Smooth muscle cell (in vitro differentiated cells): ENCODE measurements at regions not wholly inside any gene's neighbourhood (a gene's known extent, or its start where the extent isn't known, plus 50 kb on each side); places are given as distances from the start of the nearest gene placed in this dataset.

Experiments
- DNase-seq: peaks from one replicate; lab custom pipeline; 2025; ENCODE audit not compliant: unreplicated experiment; lab: John Stamatoyannopoulos, UW
- H2AFZ ChIP-seq: fragments of 200-600 bp; sonication (generic); 2 replicates; pipeline ENCODE4 v1.6.0; 2016; ENCODE audit warnings: antibody characterized with exemption, low read depth, mild to moderate bottlenecking
- H3F3A ChIP-seq: fragments of 200-600 bp; sonication (generic); 2 replicates; pipeline ENCODE4 v1.6.0; 2017; ENCODE audit warnings: antibody characterized with exemption, low read depth
- H3K27ac ChIP-seq: fragments of 200-600 bp; sonication (generic); 2 replicates; pipeline ENCODE4 v1.5.1; 2016; ENCODE audit warnings: low read depth, mild to moderate bottlenecking
- H3K27me3 ChIP-seq: fragments of 200-600 bp; sonication (generic); 2 replicates; pipeline ENCODE4 v1.6.1; 2016; ENCODE audit warnings: low read depth, mild to moderate bottlenecking
- H3K36me3 ChIP-seq: fragments of 200-600 bp; sonication (generic); 2 replicates; pipeline ENCODE4 v1.5.1; 2016; ENCODE audit warnings: low read depth
- H3K4me1 ChIP-seq: fragments of 200-600 bp; sonication (generic); 2 replicates; pipeline ENCODE4 v1.5.1; 2016; ENCODE audit warnings: low read depth
- H3K4me2 ChIP-seq: fragments of 200-600 bp; sonication (generic); 2 replicates; pipeline ENCODE4 v1.6.0; 2016; ENCODE audit warnings: mild to moderate bottlenecking
- H3K4me3 ChIP-seq: fragments of 200-600 bp; sonication (generic); 2 replicates; pipeline ENCODE4 v1.5.1; 2016; ENCODE audit warnings: mild to moderate bottlenecking
- H3K79me2 ChIP-seq: fragments of 200-600 bp; sonication (generic); 2 replicates; pipeline ENCODE4 v1.6.0; 2016; ENCODE audit warnings: low read depth, mild to moderate bottlenecking
- H3K9ac ChIP-seq: fragments of 200-600 bp; sonication (generic); 2 replicates; pipeline ENCODE4 v1.6.0; 2016; ENCODE audit warnings: low read depth
- H3K9me3 ChIP-seq: fragments of 200-600 bp; sonication (generic); replicated peaks from 2 replicates; pipeline ENCODE4 v1.5.1; 2016; ENCODE audit warnings: low read depth
- H4K20me1 ChIP-seq: fragments of 200-600 bp; sonication (generic); 2 replicates; pipeline ENCODE4 v1.6.0; 2016; ENCODE audit warnings: low read depth
- WGBS: methylation state at CpG from one replicate; pipeline ENCODE4 v1.1.7; 2016; ENCODE audit warnings: low lambda C conversion rate; 5-methylcytosine and 5-hydroxymethylcytosine counted together
- TF ChIP-seq, protein P1 (sequence below): fragments of 200-600 bp; sonication (generic); IDR thresholded peaks from 2 replicates; pipeline ENCODE4 v1.5.1; 2017; ENCODE audit warnings: borderline replicate concordance, mild to moderate bottlenecking, antibody characterized with exemption; ENCODE audit not compliant: insufficient read depth, poor library complexity, severe bottlenecking

DNA sequence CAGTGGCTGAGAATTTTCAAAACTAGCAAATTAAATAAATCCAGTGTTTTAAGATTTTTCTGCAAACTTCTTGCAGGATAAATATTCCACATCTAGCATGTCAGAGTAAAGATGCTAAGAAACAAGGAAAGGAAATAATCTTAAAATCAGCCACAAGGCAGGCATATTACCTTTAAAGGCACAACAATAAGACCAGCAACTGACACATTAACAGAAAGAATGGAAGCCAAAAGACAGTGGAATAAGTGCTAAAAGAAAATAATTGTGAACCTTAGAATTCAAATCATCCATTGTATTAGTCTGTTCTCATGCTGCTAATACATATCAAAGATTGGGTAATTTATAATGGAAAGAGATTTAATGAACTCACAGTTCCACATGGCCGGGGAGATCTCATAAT is 132.4 kb downstream of the FAR1 start:
- no peaks in the 10 kb centered on the region for H3K79me2 ChIP-seq
- TF ChIP-seq, protein P1, sequence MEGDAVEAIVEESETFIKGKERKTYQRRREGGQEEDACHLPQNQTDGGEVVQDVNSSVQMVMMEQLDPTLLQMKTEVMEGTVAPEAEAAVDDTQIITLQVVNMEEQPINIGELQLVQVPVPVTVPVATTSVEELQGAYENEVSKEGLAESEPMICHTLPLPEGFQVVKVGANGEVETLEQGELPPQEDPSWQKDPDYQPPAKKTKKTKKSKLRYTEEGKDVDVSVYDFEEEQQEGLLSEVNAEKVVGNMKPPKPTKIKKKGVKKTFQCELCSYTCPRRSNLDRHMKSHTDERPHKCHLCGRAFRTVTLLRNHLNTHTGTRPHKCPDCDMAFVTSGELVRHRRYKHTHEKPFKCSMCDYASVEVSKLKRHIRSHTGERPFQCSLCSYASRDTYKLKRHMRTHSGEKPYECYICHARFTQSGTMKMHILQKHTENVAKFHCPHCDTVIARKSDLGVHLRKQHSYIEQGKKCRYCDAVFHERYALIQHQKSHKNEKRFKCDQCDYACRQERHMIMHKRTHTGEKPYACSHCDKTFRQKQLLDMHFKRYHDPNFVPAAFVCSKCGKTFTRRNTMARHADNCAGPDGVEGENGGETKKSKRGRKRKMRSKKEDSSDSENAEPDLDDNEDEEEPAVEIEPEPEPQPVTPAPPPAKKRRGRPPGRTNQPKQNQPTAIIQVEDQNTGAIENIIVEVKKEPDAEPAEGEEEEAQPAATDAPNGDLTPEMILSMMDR = no peak
- H4K20me1 ChIP-seq = no peaks in the 10 kb centered on the region
- no peak overlapping the region for H3K9ac ChIP-seq
- WGBS = 81% methylated on average over 1 of the region's 1 CpG
- H3K4me2 ChIP-seq = no peak overlapping the region
- H3K27ac ChIP-seq = no peak overlapping the region
- no peak overlapping the region for H2AFZ ChIP-seq
- H3K4me3 ChIP-seq = no peak overlapping the region
- no peaks in the 10 kb centered on the region for H3K36me3 ChIP-seq
- no peak for DNase-seq
- H3K27me3 ChIP-seq = no peaks in the 10 kb centered on the region
- H3K4me1 ChIP-seq = no peaks in the 10 kb centered on the region
- no peaks in the 10 kb centered on the region for H3F3A ChIP-seq
- no peaks in the 10 kb centered on the region for H3K9me3 ChIP-seq

DNA sequence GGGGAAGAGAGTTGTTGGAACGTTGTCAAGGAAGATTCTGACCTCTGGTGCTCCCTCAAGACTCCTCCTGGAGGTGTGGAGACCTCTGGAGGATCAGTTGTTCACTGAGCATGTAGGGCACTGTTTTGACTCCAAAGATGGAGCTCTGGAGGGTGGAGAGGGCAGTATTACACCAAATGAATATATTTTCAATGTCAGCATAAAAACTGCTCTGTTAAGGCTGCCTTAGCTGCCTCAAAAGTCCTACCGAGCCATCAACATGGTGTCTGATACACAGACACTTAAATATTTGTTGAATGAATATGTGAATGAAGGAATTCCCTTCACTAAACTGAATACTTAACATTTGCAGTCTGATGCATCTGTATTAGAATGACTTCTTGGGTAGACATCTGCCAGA is 144.2 kb upstream of the SPON1 start:
- Histone ChIP-seq H3K9me3 (no peaks in the 10 kb centered on the region), H3K27me3 (no peaks in the 10 kb centered on the region), H3K4me1 (no peaks in the 10 kb centered on the region), H3K79me2 (no peaks in the 10 kb centered on the region), H3K36me3 (no peaks in the 10 kb centered on the region), H2AFZ (no peak overlapping the region), H3K4me2 (no peak overlapping the region), H3K9ac (no peak overlapping the region), H3F3A (no peaks in the 10 kb centered on the region), H4K20me1 (no peaks in the 10 kb centered on the region), H3K27ac (no peak overlapping the region), H3K4me3 (no peak overlapping the region)
- no peak for DNase-seq
- WGBS = 71% methylated on average over 2 of the region's 2 CpGs
- TF ChIP-seq, protein P1 = no peak

DNA sequence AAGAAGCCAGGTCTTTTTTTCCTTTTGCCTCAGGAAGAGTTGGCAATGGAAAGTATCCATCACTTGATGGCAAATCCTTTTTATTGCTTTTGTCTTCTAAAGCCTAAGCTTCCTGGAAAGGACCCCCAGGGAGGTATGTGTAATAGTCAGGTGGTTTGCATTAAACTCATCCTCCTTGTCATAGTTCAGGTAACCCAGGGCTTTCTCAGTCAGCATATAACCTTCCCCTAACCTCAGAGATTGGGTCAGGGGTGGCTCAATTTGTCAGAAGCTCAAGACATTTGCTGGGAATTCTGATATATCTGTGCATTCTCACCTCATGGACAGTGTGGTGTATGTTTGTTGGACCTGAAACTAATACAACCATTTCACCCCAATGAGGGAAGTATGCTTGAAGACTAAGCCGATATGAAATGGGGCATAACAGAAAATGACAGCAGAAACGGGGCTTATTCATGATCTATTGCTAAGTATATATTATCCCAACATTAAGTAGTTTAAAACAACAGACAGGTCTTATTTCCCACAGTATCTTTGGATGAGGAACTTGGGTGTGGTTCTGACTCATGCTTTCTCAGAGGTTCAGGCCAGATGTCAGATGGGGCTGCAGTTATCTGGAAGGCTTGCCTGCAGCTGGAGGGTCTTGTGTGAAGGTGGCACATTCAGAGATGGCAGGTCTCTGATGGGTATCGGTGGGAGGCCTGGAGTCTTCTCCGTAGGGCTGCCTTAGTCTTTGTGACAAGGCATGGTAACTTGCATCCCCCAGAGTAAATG is 135.8 kb upstream of the SPON1 start:
- Histone ChIP-seq H3K9ac (no peak overlapping the region), H4K20me1 (no peaks in the 10 kb centered on the region), H3K4me3 (no peak overlapping the region), H3K27me3 (no peaks in the 10 kb centered on the region), H3K27ac (no peak overlapping the region), H3F3A (no peaks in the 10 kb centered on the region), H3K4me1 (no peaks in the 10 kb centered on the region), H3K79me2 (no peaks in the 10 kb centered on the region), H3K9me3 (no peaks in the 10 kb centered on the region), H3K36me3 (no peaks in the 10 kb centered on the region), H3K4me2 (no peak overlapping the region), H2AFZ (no peak overlapping the region)
- TF ChIP-seq, protein P1 = no peak
- 84% methylated on average over 4 of the region's 4 CpGs for WGBS
- no peak for DNase-seq

DNA sequence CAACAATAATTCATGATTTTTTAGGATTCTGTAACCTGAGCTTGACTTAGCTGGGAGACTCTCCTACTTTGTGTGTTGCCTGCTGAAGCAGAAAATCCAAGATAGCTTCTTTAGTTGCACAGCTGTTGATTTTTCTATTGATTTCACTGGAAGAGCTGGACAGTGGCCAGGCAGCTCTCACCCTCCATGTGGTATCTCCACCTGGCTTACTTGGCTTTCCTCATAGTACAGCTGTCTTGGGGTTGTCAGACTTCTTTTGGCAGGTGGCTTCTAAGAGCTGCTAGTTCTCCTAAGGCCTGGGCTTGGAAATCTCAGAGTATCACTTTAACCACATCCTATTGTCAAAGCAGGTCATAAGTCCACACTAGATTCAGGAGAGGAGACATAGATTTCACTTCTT is 130.8 kb upstream of the SPON1 start:
- Histone ChIP-seq H2AFZ (no peak overlapping the region), H3K4me3 (no peak overlapping the region), H3K9ac (no peak overlapping the region), H3K27me3 (no peaks in the 10 kb centered on the region), H3K9me3 (no peaks in the 10 kb centered on the region), H3K4me1 (no peaks in the 10 kb centered on the region), H3K4me2 (no peak overlapping the region), H3K27ac (no peak overlapping the region), H4K20me1 (no peaks in the 10 kb centered on the region), H3K79me2 (no peaks in the 10 kb centered on the region), H3F3A (no peaks in the 10 kb centered on the region), H3K36me3 (no peaks in the 10 kb centered on the region)
- no peak for DNase-seq
- TF ChIP-seq, protein P1 = no peak
